ENCODE measurements at regions not wholly inside any gene's neighbourhood (a gene's known extent, or its start where the extent isn't known, plus 50 kb on each side); places are given as distances from the start of the nearest gene placed in this dataset.

GRCh38 chr1:36606641-36607262, 124.0 kb upstream of the CSF3R start:
- no TSS peak for BruUV-seq (replicated peaks)
- DNase-seq, result no peak
- peaks cover 24% of the 10 kb centered on the region for H3K27me3 Mint-ChIP-seq (ENCODE audit: unreplicated experiment)
- H3K9me3 Mint-ChIP-seq (ENCODE audit: low read depth, unreplicated experiment), result no peaks in the 10 kb centered on the region
- H3K4me3 Mint-ChIP-seq (ENCODE audit: low read depth, unreplicated experiment), result no peak overlapping the region
- H3K36me3 Mint-ChIP-seq (ENCODE audit: insufficient read depth, unreplicated experiment), result no peaks in the 10 kb centered on the region
- no peak overlapping the region for H3K27ac Mint-ChIP-seq (ENCODE audit: unreplicated experiment)
- TF ChIP-seq, protein P1, sequence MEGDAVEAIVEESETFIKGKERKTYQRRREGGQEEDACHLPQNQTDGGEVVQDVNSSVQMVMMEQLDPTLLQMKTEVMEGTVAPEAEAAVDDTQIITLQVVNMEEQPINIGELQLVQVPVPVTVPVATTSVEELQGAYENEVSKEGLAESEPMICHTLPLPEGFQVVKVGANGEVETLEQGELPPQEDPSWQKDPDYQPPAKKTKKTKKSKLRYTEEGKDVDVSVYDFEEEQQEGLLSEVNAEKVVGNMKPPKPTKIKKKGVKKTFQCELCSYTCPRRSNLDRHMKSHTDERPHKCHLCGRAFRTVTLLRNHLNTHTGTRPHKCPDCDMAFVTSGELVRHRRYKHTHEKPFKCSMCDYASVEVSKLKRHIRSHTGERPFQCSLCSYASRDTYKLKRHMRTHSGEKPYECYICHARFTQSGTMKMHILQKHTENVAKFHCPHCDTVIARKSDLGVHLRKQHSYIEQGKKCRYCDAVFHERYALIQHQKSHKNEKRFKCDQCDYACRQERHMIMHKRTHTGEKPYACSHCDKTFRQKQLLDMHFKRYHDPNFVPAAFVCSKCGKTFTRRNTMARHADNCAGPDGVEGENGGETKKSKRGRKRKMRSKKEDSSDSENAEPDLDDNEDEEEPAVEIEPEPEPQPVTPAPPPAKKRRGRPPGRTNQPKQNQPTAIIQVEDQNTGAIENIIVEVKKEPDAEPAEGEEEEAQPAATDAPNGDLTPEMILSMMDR (IDR thresholded peaks at IDR 0.05; ENCODE audit: unreplicated experiment), result no peak
- intact Hi-C loops (cut with micrococcal nuclease; ENCODE audit: unreplicated experiment), result no loop called here
- CTCF ChIA-PET, result interaction anchor here (0.5 kb wide), 1 partner anchor 156 kb away, joined by 3 read pairs; no protein-coding TSS in a partner anchor
- H3K4me1 Mint-ChIP-seq (ENCODE audit: low read depth, unreplicated experiment), result no peaks in the 10 kb centered on the region

- Mint-ChIP-seq H3K4me1 (ENCODE audit: low read depth, unreplicated experiment) (no peaks in the 10 kb centered on the region), H3K36me3 (ENCODE audit: insufficient read depth, unreplicated experiment) (no peaks in the 10 kb centered on the region), H3K27ac (ENCODE audit: unreplicated experiment) (no peak overlapping the region), H3K27me3 (ENCODE audit: unreplicated experiment) (peaks cover 30% of the 10 kb centered on the region), H3K9me3 (ENCODE audit: low read depth, unreplicated experiment) (no peaks in the 10 kb centered on the region), H3K4me3 (ENCODE audit: low read depth, unreplicated experiment) (no peak overlapping the region)
- BruUV-seq (replicated peaks), result no TSS peak
- TF ChIP-seq, protein P1 (IDR thresholded peaks at IDR 0.05; ENCODE audit: unreplicated experiment), result no peak
- CTCF ChIA-PET, result no interaction called here
- intact Hi-C loops (cut with micrococcal nuclease; ENCODE audit: unreplicated experiment), result no loop called here
- no peak for DNase-seq
These were observed 123.4 kb upstream of the CSF3R start for GRCh38 chr1:36605942-36606640.

DNA sequence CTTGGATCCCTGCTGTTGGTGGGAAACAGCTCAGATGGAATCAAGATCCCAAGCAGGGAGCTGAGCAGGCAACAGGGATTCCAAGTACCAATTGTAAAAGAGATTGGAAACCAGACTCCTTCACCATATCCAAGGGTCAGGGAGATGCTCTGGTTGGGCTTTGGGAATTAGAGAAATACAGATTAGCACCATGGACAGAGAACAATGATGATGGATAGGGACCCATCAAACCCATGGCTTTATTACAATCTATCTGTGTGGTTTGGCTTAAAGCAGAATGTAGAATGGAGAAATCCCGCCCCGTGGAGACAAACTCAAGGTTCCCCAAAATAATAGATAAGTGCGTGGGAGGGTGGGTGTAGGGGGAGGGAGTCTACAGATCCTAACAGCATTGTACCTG, 120.7 kb upstream of the CSF3R start:
- Mint-ChIP-seq H3K27ac (ENCODE audit: unreplicated experiment) (no peak overlapping the region), H3K9me3 (ENCODE audit: low read depth, unreplicated experiment) (no peaks in the 10 kb centered on the region), H3K4me1 (ENCODE audit: low read depth, unreplicated experiment) (no peaks in the 10 kb centered on the region), H3K27me3 (ENCODE audit: unreplicated experiment) (peaks cover 57% of the 10 kb centered on the region), H3K4me3 (ENCODE audit: low read depth, unreplicated experiment) (no peak overlapping the region), H3K36me3 (ENCODE audit: insufficient read depth, unreplicated experiment) (no peaks in the 10 kb centered on the region)
- BruUV-seq (replicated peaks), result no TSS peak
- intact Hi-C loops (cut with micrococcal nuclease; ENCODE audit: unreplicated experiment), result no loop called here
- TF ChIP-seq, protein P1 (IDR thresholded peaks at IDR 0.05; ENCODE audit: unreplicated experiment), result no peak
- CTCF ChIA-PET, result no interaction called here
- DNase-seq, result no peak

DNA sequence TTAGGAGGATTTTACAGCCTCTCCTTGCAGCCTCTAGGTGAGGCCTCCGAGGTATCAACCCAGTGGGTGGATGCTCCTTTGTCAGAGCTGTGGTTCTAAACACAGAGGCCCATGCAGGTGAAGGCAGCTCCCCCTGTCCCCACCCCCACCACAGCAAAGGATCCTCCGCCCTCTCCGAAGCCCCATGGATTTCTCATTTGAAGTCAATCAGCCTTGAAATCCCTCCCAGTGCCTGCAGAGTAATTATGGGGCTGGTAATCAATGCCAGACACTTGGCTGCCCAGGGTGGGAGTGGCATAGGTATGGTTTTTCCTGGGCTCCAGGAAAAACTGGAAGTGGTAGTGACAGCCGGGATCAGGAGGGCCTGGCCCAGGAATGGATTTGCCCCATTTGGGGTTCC, 119.5 kb upstream of the CSF3R start:
- Mint-ChIP-seq H3K9me3 (ENCODE audit: low read depth, unreplicated experiment) (no peaks in the 10 kb centered on the region), H3K27me3 (ENCODE audit: unreplicated experiment) (peaks cover 69% of the 10 kb centered on the region), H3K4me3 (ENCODE audit: low read depth, unreplicated experiment) (no peak overlapping the region), H3K4me1 (ENCODE audit: low read depth, unreplicated experiment) (no peaks in the 10 kb centered on the region), H3K27ac (ENCODE audit: unreplicated experiment) (no peak overlapping the region), H3K36me3 (ENCODE audit: insufficient read depth, unreplicated experiment) (no peaks in the 10 kb centered on the region)
- TF ChIP-seq, protein P1 (IDR thresholded peaks at IDR 0.05; ENCODE audit: unreplicated experiment), result no peak
- intact Hi-C loops (cut with micrococcal nuclease; ENCODE audit: unreplicated experiment), result no loop called here
- CTCF ChIA-PET, result no interaction called here
- no peak for DNase-seq
- BruUV-seq (replicated peaks), result no TSS peak

Measured in Calu3 (cell line).